ENCODE measurements at regions not wholly inside any gene's neighbourhood (a gene's known extent, or its start where the extent isn't known, plus 50 kb on each side); places are given as distances from the start of the nearest gene placed in this dataset.

GRCh38 chr10:8800426-8800825, 745.9 kb downstream of the GATA3 start:
- H3K4me3 ChIP-seq (ENCODE audit: low read depth, low read length) = no peak overlapping the region
- no peak for DNase-seq (ENCODE audit: low read depth)
- TF ChIP-seq, protein P1, sequence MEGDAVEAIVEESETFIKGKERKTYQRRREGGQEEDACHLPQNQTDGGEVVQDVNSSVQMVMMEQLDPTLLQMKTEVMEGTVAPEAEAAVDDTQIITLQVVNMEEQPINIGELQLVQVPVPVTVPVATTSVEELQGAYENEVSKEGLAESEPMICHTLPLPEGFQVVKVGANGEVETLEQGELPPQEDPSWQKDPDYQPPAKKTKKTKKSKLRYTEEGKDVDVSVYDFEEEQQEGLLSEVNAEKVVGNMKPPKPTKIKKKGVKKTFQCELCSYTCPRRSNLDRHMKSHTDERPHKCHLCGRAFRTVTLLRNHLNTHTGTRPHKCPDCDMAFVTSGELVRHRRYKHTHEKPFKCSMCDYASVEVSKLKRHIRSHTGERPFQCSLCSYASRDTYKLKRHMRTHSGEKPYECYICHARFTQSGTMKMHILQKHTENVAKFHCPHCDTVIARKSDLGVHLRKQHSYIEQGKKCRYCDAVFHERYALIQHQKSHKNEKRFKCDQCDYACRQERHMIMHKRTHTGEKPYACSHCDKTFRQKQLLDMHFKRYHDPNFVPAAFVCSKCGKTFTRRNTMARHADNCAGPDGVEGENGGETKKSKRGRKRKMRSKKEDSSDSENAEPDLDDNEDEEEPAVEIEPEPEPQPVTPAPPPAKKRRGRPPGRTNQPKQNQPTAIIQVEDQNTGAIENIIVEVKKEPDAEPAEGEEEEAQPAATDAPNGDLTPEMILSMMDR (IDR thresholded peaks at IDR 0.05; ENCODE audit: insufficient read depth, low read depth, low read length) = no peak

DNA sequence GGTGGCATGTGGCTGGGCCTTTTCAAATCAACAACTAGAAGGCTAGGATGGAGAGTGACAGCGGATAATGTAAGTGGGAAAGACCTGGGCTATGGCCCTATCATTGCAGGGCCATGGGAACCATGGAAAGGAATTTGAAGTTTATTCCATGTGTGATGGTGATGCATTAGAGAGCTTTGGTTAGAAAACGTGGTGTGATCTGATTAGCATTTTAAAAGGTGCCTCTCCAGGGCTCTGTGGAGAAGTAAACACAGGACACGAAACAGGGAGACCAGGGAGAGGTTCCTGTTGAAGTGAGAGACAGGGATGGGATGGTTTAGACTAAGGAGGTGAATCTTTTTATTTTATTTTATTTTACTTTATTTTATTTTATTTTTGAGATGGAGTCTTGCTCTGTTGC, 749.5 kb downstream of the GATA3 start:
- no peak for DNase-seq (ENCODE audit: low read depth)
- TF ChIP-seq, protein P1 (IDR thresholded peaks at IDR 0.05; ENCODE audit: insufficient read depth, low read depth, low read length) = no peak
- no peak overlapping the region for H3K4me3 ChIP-seq (ENCODE audit: low read depth, low read length)

- TF ChIP-seq, protein P1 (IDR thresholded peaks at IDR 0.05; ENCODE audit: insufficient read depth, low read depth, low read length) = no peak
- no peak overlapping the region for H3K4me3 ChIP-seq (ENCODE audit: low read depth, low read length)
- no peak for DNase-seq (ENCODE audit: low read depth)
These were observed 756.2 kb downstream of the GATA3 start for GRCh38 chr10:8810677-8811076.

- H3K4me3 ChIP-seq (ENCODE audit: low read depth, low read length) = no peak overlapping the region
- TF ChIP-seq, protein P1 (IDR thresholded peaks at IDR 0.05; ENCODE audit: insufficient read depth, low read depth, low read length) = no peak
- no peak for DNase-seq (ENCODE audit: low read depth)
These were observed 756.7 kb downstream of the GATA3 start for GRCh38 chr10:8811201-8811600.

GRCh38 chr10:8815969-8816368, 761.5 kb downstream of the GATA3 start:
- DNase-seq (ENCODE audit: low read depth) = no peak
- no peak overlapping the region for H3K4me3 ChIP-seq (ENCODE audit: low read depth, low read length)
- TF ChIP-seq, protein P1 (IDR thresholded peaks at IDR 0.05; ENCODE audit: insufficient read depth, low read depth, low read length) = no peak

GRCh38 chr10:8817299-8817698, 762.8 kb downstream of the GATA3 start:
- TF ChIP-seq, protein P1 (IDR thresholded peaks at IDR 0.05; ENCODE audit: insufficient read depth, low read depth, low read length) = no peak
- DNase-seq (ENCODE audit: low read depth) = no peak
- H3K4me3 ChIP-seq (ENCODE audit: low read depth, low read length) = no peak overlapping the region

GRCh38 chr10:8825611-8826010, 771.1 kb downstream of the GATA3 start:
- no peak overlapping the region for H3K4me3 ChIP-seq (ENCODE audit: low read depth, low read length)
- no peak for DNase-seq (ENCODE audit: low read depth)
- TF ChIP-seq, protein P1 (IDR thresholded peaks at IDR 0.05; ENCODE audit: insufficient read depth, low read depth, low read length) = no peak
